ENCODE measurements at regions not wholly inside any gene's neighbourhood (a gene's known extent, or its start where the extent isn't known, plus 50 kb on each side); places are given as distances from the start of the nearest gene placed in this dataset.

- TF ChIP-seq POLR2AphosphoS5 (IDR thresholded peaks at IDR 0.05; ENCODE audit: insufficient read depth, low read depth, low read length) = no peak
- no peak for TF ChIP-seq POLR2A (IDR thresholded peaks at IDR 0.05; ENCODE audit: low read depth, low read length)
- no peak for TF ChIP-seq EZH2 (IDR thresholded peaks at IDR 0.05; ENCODE audit: borderline replicate concordance, low read depth, low read length, severe bottlenecking)
- TF ChIP-seq CTCF (IDR thresholded peaks at IDR 0.05; ENCODE audit: extremely low read depth in 1 of 2, insufficient read depth in 1 of 2, low read depth in 1 of 2, low read length in 2 of 2) = no peak
- TF ChIP-seq JUN (IDR thresholded peaks at IDR 0.05; ENCODE audit: borderline replicate concordance, insufficient read depth, insufficient read length, low read depth) = no peak
- no peak for TF ChIP-seq MAX (IDR thresholded peaks at IDR 0.05; ENCODE audit: insufficient read depth, insufficient read length)
Observed at GRCh38 chr13:78404846-78405360, 198.4 kb downstream of the POU4F1 start.
